ENCODE measurements at regions not wholly inside any gene's neighbourhood (a gene's known extent, or its start where the extent isn't known, plus 50 kb on each side); places are given as distances from the start of the nearest gene placed in this dataset.

DNA sequence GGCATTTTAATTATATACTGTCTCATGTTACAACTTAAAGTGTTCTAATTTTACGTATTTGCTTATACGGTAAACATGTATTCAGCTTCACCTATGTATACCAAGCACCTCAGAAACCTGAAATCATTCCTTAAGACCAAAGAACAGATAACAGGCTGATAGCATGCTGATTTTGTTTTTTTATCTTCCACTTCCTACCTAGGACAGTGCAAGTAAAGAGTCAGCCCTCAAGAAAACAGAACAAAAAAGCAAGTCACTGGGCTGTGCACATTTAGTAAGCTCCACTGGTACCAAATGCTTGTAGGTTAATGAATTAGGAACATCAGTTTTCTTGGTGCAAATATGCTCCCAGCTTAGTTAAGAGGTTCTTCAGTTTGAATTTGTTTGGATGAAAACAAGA is 611.3 kb downstream of the VRK1 start:
- no peak overlapping the region for H3K4me3 ChIP-seq (ENCODE audit: control insufficient read depth, low read depth, low read length)
- TF ChIP-seq, protein P1, sequence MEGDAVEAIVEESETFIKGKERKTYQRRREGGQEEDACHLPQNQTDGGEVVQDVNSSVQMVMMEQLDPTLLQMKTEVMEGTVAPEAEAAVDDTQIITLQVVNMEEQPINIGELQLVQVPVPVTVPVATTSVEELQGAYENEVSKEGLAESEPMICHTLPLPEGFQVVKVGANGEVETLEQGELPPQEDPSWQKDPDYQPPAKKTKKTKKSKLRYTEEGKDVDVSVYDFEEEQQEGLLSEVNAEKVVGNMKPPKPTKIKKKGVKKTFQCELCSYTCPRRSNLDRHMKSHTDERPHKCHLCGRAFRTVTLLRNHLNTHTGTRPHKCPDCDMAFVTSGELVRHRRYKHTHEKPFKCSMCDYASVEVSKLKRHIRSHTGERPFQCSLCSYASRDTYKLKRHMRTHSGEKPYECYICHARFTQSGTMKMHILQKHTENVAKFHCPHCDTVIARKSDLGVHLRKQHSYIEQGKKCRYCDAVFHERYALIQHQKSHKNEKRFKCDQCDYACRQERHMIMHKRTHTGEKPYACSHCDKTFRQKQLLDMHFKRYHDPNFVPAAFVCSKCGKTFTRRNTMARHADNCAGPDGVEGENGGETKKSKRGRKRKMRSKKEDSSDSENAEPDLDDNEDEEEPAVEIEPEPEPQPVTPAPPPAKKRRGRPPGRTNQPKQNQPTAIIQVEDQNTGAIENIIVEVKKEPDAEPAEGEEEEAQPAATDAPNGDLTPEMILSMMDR (IDR thresholded peaks at IDR 0.05; ENCODE audit: control insufficient read depth, insufficient read depth, low read depth, low read length, missing control alignments): no peak
- no peak for DNase-seq (ENCODE audit: low read depth)

DNA sequence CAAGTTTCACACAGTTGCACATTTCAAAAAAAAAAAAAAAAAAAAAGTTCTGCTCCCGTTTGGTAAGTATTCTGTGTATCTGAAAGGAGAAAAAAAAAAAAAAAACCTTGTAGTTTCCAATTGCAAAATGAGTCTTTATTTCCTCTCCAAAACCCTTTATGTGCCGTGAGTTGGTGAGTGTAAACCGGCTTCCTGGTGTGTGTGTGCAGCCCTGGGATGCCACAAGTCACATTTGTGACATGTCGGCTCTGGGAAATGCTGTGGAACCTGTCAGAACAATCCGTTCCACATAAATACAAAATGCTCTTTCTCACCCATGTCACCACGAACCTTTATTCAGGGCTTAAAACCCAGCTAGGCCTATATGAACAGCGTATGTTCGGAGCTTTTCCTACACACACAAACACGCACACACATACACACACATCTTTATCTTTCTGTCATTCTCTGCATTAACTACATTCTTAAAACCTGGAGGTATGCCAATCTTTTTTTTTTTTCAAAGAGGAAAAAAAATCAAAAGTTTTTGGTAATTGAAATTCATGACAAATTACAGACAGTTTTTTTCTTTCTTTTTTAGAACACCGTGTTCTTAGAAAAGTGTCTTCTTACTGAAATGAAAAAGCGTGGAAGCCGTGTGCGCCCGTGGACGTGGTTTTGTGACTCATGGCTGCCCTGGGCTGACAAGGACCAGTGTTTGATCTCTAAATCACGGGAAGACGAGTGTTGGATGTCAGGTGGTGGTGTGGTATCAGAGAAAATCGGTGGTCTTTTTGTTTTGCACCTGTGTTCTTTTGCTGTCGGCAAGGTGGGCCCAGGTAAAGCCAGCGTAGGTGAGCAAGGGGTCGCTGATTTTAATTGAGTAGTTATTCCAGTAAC is 612.0 kb downstream of the VRK1 start:
- TF ChIP-seq, protein P1 (IDR thresholded peaks at IDR 0.05; ENCODE audit: control insufficient read depth, insufficient read depth, low read depth, low read length, missing control alignments): no peak
- H3K4me3 ChIP-seq (ENCODE audit: control insufficient read depth, low read depth, low read length): no peak overlapping the region

DNA sequence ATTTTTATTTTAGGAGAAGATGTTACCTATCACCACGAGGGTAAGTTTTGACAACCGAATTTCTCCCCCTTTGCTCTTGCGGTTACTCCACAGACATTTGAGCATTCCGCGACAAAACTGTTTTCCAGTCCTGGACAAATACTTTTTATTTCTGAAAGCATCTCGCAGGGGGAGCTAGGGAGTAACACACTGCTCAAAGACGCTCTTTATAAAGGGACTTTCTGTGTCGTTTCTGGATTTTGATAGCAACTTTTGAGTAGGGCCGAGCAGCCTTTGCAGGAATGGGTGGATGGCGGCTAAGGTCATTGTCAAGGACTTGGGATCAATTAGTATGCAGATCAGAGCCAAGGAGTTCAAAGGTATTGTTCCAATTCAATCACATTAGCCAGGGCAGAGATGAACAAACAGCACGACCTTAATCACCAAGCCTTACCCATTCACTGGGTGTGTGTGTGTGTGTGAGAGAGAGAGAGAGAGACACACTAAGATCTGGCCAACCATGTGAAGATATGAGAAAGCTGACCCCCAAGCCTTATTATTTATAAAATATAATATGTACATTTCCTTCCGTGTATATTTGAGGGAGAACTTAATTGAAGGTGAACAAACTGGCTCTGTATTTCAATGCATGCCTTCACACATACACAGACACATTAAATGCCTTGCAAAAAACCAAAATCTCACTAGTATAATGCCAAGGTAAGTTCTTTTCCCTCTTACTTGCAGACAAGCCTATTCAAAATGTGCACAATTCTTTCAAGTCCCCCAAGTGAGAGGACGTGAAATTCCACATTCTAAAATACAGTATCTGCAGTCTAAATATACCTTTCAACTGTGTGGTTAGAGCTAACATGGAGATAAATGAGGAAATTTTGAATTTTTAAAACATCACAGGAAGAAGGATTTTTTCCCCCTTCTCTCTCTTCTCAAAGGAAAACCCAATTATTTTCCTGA is 613.8 kb downstream of the VRK1 start:
- no peak for DNase-seq (ENCODE audit: low read depth)
- TF ChIP-seq, protein P1 (IDR thresholded peaks at IDR 0.05; ENCODE audit: control insufficient read depth, insufficient read depth, low read depth, low read length, missing control alignments): no peak

More for the DNA sequence above, 612.0 kb downstream of the VRK1 start:
- DNase-seq (ENCODE audit: low read depth): no peak

DNA sequence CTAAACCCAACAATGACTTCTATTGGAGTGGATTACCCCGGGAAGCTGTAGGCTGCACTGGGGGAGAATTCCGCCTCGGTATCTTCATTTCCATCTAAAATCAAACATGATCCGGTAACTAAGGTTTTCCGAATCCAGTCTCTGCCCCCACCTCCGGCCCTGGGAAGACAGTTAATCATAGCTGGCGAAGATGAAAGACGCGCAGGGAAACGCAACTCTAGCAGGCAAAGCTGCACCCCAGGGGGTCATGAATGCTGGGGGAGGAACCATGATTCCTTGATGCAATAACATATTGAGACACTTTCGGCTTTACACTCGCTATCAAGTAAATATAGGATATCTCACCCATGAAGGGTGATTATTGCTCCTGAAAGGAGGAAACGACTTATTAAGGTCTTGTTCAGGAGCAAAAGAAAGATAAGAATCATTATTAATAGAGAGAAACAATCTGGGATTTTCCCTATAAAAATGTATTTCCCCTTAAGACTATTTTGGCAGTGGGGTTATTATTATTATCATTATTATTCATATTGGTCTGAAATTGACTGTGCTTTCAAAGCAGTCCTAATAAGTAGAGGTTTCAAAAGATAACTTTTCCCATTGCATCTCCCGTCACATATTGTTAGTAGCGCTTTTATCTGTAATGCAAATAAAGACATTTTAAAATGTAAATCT is 614.9 kb downstream of the VRK1 start:
- H3K4me3 ChIP-seq (ENCODE audit: control insufficient read depth, low read depth, low read length): no peak overlapping the region
- TF ChIP-seq, protein P1 (IDR thresholded peaks at IDR 0.05; ENCODE audit: control insufficient read depth, insufficient read depth, low read depth, low read length, missing control alignments): no peak

More for the DNA sequence above, 613.8 kb downstream of the VRK1 start:
- no peak overlapping the region for H3K4me3 ChIP-seq (ENCODE audit: control insufficient read depth, low read depth, low read length)

DNA sequence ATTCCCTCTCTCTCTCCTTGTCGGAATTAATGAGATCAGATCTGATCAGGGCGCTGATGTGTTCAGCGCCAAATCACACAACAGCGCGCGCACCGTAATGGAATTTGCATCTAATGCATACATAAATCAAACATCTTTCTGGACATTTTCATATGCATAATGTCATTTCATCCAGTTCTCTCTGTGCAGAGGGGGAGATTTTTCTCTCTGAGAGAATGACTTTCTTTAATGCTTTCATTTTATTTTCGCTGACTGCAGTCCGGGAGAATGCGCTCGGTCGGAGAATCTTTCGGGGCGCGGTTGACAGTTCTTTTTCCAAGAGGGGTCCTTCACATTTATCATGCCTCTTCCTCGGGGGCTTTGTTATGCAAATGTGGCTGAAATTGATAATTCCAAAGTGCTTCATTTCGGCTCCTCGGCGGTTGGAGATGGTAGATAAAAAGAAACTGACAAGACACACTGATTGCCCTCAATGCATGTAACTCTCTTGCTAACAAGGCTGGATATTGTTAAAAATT is 615.9 kb downstream of the VRK1 start:
- no peak for DNase-seq (ENCODE audit: low read depth)
- H3K4me3 ChIP-seq (ENCODE audit: control insufficient read depth, low read depth, low read length): no peak overlapping the region
- TF ChIP-seq, protein P1 (IDR thresholded peaks at IDR 0.05; ENCODE audit: control insufficient read depth, insufficient read depth, low read depth, low read length, missing control alignments): no peak

More for the DNA sequence above, 614.9 kb downstream of the VRK1 start:
- DNase-seq (ENCODE audit: low read depth): no peak

Data from AG09309 (cell line).